T follicular helper cell (primary cell): ENCODE measurements at regions not wholly inside any gene's neighbourhood (a gene's known extent, or its start where the extent isn't known, plus 50 kb on each side); places are given as distances from the start of the nearest gene placed in this dataset.
"Not testable (repeated sequence)": the region's sequence is repeated elsewhere in the genome, so short reads cannot be mapped to it uniquely, and the experiment has no call there.

Source experiments
- DNase-seq: peaks from one replicate; pipeline ENCODE4 v3.0.0-alpha.2; 2020; ENCODE audit warnings: low read depth

GRCh38 chr21:9695759-9696158 is 825.6 kb upstream of the TPTE start:
- DNase-seq: not testable (repeated sequence)

GRCh38 chr21:9697751-9698150 is 823.6 kb upstream of the TPTE start:
- not testable (repeated sequence) for DNase-seq

GRCh38 chr21:9705016-9705415 is 816.4 kb upstream of the TPTE start:
- DNase-seq: not testable (repeated sequence)

GRCh38 chr21:9705455-9705854 is 815.9 kb upstream of the TPTE start:
- not testable (repeated sequence) for DNase-seq

GRCh38 chr21:9724542-9724941 is 796.8 kb upstream of the TPTE start:
- DNase-seq: not testable (repeated sequence)

- DNase-seq: not testable (repeated sequence)
These were observed 794.2 kb upstream of the TPTE start for GRCh38 chr21:9727187-9727586.

GRCh38 chr21:9728219-9728992 is 793.0 kb upstream of the TPTE start:
- DNase-seq: not testable (repeated sequence)

GRCh38 chr21:9730866-9731265 is 790.5 kb upstream of the TPTE start:
- no peak for DNase-seq

GRCh38 chr21:9731317-9731716 is 790.1 kb upstream of the TPTE start:
- DNase-seq: not testable (repeated sequence)

GRCh38 chr21:9732605-9733004 is 788.8 kb upstream of the TPTE start:
- DNase-seq: not testable (repeated sequence)

- not testable (repeated sequence) for DNase-seq
These were observed 787.4 kb upstream of the TPTE start for GRCh38 chr21:9733761-9734558.

GRCh38 chr21:9735421-9735961 is 785.9 kb upstream of the TPTE start:
- no peak for DNase-seq

- DNase-seq: not testable (repeated sequence)
These were observed 784.1 kb upstream of the TPTE start for GRCh38 chr21:9737301-9737700.

- DNase-seq: not testable (repeated sequence)
These were observed 783.4 kb upstream of the TPTE start for GRCh38 chr21:9737871-9738515.

GRCh38 chr21:9738527-9738926 is 782.9 kb upstream of the TPTE start:
- DNase-seq: no peak

- no peak for DNase-seq
These were observed 782.1 kb upstream of the TPTE start for GRCh38 chr21:9739240-9739639.

GRCh38 chr21:9740177-9740941 is 781.0 kb upstream of the TPTE start:
- not testable (repeated sequence) for DNase-seq

GRCh38 chr21:9740991-9741742 is 780.2 kb upstream of the TPTE start:
- not testable (repeated sequence) for DNase-seq

- not testable (repeated sequence) for DNase-seq
These were observed 777.8 kb upstream of the TPTE start for GRCh38 chr21:9743566-9743965.

GRCh38 chr21:9744166-9744565 is 777.2 kb upstream of the TPTE start:
- DNase-seq: not testable (repeated sequence)

- DNase-seq: not testable (repeated sequence)
These were observed 776.8 kb upstream of the TPTE start for GRCh38 chr21:9744593-9744992.
